Activated T-helper 1 cell treated with anti-CD3 and anti-CD28 coated beads, Interleukin-2, amount 50 U/mL, for 16 hours (primary cell): ENCODE measurements at regions not wholly inside any gene's neighbourhood (a gene's known extent, or its start where the extent isn't known, plus 50 kb on each side); places are given as distances from the start of the nearest gene placed in this dataset.
A peak's percentile ranks its signal among the peaks of the same experiment; 100 is the strongest.
"Not testable (repeated sequence)": the region's sequence is repeated elsewhere in the genome, so short reads cannot be mapped to it uniquely, and the experiment has no call there.

ENCODE experiments used
- DNase-seq, 2 donors: peaks; one replicate each; pipeline ENCODE4 v3.0.0-alpha.2; 2020; ENCODE audit warnings: low read depth in 1 of 2, low spot score in 1 of 2

DNA sequence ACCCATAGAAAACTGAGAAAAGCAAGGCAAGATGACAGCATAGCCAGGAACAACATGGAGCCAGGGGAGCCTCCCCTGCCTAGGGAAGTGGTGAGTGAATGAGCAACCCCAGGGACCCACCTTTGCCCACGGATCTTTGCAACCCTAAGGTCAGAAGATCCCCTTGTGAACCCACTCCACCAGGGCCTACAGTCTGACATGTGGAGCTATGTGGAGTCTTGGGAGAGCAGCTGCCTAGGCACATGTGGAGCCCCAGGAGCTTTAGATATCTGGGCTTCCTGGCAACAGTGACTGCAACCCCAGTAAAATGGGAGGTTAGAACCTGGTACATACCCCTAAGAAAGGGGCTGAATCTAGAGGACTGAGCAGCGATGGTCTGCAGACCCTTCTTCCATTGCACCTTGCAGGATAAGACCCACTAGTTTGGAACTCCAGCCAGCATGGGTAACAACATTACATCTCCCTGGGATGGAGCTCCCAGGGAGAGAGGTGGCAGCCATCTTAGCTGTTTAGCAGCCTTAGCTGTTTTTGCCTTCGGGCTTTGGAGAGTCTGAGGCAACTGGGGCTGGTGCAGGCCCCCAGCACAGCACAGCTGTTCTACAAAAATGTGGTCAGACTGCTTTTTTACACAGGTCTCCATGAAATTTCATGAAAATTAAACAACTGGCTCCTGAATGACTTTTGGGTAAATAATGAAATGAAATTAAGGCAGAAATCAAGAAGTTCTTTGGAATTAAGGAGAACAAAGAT, 104.7 kb upstream of the TRIM2 start:
- DNase-seq, result no peak

DNA sequence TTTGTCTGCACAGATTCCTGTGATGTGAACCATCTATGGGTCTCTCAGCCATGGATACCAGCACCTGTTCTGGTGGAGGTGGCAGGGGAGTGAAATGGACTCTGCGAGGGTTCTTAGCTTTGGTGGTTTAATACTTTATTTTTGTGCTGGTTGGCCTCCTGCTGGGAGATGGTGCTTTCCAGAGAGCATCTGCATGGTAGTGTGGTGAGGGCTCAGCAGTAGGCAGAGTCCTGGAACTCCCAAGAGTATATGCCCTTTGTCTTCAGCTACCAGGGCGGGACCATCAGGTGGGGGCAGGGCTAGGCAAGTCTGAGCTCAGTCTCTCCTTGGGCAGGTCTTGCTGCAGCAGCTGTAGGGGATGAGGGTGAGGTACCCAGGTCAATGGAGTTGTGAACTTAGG, 97.5 kb upstream of the TRIM2 start:
- DNase-seq, result not testable (repeated sequence)

DNA sequence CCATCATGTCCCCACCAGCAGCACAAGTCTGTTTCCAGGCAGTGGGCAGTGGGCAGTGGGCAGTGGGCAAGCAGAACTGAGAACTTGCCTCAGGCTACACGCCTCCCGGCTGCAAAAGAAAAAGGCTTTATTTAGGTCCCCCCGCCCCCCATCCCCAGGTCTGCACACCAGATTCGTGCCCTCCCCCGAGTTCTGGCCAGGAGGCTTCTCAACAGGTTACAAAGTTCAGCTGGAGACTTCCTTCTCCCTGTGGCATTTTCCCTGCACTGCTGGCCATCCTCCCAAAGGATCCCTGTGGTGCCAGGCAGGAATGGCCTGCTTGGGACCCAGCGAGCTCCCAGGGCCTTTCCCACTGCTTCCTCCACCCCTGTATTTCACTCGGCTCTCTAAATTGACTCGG, 97.0 kb upstream of the TRIM2 start:
- DNase-seq, result no peak

DNA sequence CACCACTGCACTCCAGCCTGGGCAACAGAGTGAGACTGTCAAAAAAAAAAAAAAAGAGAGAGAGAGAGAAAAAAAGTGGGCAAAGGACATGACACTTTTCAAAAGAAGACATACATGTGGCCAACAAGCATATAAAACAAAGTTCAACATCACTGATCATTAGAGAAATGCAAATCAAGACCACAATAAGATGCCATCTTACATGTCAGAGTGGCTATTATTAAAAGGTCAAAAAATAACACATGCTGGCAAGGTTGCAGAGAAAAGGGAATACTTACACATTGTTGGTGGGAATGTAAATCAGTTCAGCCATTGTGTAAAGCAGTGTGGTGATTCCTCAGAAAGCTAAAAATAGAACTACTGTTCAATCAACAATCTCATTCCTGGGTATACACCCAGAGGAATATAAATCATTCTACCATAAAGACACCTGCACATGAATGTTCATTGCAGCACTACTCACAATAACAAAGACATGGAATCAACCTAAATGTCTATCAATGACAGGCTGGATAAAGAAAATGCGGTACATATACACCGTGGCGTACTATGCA, 94.9 kb upstream of the TRIM2 start:
- DNase-seq, result no peak

DNA sequence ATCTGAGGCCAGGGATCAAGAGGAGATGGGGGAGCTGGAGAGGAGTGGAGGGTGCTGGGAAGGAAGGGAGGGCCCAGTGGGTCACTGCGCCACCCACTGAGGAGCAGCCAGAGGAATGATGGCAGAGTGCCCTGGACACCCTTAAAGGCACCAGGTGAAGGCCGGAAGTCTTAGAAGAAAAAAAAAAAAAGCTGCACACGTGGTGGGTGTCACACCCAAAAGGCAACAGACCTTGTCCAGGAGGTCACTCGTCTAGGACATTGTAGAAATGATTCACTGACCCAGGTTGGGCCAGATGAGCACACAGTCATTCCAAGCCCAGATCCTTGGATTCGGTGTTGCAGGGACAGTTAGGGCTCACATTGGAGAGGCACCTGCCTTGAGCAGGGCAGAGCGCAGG, 93.5 kb upstream of the TRIM2 start:
- DNase-seq, result no peak

DNA sequence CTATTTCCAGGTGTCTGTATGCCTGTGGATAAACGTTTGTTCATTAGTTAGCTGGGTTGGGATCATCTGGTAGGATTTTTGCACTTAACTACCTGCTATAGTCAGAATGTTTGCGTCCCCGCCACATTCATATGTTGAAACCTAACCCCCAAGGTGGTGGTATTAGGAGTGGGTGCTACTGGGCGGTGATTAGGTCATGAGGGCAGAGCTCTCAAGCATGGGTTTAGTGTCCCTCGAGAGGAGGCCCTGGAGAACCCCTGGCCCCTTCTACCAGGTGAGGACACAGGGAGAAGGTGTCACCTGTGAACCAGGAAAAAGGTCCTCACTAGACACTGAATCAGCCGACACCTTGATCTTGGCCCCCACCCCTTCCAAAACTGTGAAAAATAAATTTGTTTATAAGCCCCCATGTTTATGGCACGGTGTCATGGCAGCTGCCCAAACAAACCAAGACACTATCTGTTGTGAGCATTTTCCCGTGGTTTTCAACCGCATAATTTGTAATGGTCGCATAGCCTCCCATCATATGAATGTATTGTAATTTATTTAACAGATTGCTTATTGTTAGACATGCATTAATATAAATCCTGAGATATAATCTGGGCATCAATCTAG, 92.7 kb upstream of the TRIM2 start:
- DNase-seq, result no peak

DNA sequence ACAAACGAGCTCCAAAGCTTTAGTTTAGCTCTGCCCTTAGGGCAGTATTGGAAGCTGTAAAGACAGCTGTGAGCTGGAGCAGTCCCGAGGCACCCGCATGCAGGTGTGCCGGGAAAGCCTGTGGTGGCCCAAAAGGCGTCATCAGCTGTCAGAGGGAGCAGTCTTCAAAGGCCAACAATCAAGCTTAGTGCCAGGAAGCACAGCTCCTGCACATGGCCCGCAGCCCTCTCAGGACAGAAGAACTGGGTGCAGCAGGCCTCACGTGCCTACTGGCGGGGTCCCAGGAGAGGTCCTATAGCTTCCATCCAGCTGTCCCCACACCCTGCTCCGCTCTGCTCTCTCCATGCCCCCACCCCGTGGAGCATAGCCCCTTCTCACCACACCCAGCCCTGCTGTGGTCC, 92.2 kb upstream of the TRIM2 start:
- no peak for DNase-seq

DNA sequence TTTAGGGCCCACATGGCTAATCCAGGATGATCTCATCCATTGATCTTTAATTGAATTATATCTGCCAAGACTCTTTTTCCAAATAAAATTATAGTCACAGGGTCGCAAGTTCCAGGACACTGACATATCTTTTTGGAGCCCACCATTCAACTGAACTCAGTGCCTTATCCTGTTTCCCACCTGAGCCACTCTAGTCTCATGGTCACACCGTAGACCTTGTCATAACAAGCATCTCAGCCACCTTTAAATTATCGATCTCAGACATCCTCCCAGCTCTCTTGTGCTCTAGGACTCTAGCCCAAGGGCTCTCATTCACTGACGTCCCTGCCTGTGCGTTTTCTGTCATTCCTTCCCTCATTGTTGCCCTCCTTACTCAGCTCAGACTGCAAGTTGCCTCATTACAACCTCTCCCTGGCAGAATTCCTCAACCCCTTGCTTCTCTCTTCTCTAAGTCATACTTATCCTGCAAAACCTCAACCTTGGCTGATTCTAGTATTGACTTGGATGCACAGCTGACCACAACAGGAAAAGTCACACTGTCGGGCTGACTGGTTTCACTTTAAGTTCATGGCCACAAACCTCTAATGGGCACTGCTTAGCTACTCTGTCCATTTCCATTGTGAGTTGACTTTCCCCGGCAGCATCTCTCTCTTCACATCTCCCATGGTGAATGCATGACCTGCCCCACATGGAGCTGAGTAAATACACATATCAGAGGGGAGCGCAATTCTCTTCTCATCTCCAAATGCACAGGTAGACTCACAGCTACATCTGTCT, 91.0 kb upstream of the TRIM2 start:
- DNase-seq, result no peak

DNA sequence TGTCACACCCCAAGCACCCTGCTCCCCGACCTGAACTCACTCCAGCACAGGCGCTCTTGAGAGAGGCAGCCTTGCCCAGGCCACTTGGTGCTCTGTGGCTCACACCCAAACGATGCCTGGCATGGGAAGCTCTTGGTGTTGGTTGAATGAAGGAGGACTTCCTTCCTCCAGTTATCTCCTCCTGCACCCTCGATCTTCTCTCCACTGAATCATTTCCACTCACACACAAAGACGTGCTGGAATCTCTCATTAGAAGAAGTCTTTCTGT, 90.5 kb upstream of the TRIM2 start:
- DNase-seq, result no peak

DNA sequence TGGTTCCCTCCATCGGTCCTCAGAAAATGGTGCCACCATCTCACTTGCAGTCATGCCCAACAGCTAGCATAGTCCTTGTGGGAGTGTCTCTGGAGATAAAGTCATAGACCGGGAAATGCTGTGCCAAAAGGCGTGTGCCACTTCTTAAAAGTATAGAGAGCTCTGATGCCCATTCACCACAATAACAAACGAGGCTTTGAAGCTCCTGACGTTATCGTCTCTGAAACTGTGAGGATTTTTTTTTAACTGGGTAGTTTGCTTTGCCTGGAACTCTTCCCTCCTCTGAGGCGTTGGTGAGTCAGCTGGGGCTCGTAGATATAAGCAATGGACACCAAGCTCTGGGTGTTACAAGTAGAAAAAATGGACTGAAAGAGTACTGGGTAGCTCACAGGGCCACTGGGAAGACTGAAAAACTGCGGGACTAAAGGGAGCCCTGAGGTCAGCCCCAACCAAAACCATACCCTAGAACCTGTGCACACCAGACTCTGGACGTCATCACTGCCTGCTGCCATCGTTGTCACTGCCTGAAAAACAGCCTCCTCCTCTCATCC, 89.4 kb upstream of the TRIM2 start:
- no peak for DNase-seq

DNA sequence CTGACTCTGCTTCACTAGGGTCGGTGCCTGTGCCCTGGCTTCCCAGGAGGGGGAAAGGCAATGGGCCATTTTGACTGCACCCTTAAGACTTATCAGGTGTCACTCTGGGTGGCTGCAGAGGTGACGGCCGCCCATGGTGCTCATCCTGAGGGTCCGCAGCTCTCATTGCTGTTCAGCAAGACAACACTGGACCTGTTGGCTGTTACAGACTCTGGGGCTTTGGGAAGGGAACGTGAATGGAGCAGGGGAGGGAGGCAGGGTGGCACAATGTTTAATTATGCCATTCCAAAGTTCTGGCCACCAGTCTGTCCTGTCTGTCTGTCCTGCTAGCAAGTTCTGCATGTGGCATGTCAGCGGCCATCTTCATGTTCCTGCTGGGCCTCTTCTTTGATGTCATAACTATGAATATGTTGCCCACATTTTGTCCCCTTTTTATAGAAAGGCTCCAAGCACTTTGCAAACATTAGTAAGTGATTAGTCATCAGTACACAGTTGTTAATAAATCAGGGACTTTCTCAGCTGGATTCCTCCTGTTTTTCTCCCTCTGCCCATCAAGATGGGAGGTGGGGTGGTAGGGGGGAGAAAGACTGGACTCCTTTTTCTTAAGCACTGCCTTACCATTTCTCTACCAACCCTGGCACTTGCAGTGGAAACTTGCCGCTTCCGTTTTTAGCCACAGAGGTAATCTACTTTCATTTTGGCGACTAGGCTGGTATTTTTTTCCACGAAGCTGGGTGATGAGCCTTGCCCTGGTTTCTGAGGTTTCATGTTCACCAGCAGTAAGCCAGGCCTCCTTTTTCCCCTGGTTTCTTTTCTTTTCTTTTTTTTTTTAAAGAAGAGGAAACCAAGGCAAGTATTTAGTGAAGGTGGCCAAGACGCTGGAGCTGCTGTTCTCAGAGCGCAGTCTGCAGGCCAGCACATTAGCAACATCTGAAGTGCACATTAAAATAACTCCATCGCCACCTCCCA, 88.6 kb upstream of the TRIM2 start:
- peak; percentile 25 to 57 for DNase-seq

DNA sequence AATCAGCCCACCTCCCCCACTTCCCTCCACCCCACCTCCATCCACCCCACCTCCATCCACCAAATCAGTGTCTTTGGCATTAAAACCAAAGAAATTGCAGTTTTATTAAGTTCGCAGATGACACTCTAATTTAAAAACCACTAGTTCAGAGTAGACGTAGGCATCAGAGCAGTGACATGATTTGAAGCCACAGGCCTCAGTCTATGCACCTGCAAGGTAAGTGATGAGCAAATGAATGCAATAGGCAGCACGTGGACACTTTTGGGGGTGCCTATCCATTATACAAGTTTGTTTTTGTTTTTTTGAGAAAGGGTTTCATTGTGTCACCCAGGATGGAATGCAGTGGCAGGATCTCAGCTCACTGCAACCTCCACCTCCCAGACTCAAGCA, 88.0 kb upstream of the TRIM2 start:
- DNase-seq, result no peak

DNA sequence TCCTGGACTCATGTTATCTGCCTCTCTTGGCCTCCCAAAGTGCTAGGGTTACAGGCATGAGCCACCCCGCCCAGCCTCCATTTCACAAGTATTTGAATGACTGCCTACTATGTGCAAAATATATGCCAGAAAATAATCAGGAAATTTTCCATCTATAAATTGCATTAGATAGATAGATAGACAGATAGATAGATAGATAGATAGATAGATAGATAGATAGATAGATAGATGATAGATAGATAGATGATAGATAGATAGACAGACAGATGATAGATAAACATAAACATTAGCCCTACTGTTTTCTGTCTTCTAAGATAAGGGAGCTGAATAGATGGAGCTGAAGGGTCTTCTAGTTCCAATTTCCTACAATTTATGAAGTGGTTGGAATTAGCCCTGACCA, 87.4 kb upstream of the TRIM2 start:
- DNase-seq, result no peak

DNA sequence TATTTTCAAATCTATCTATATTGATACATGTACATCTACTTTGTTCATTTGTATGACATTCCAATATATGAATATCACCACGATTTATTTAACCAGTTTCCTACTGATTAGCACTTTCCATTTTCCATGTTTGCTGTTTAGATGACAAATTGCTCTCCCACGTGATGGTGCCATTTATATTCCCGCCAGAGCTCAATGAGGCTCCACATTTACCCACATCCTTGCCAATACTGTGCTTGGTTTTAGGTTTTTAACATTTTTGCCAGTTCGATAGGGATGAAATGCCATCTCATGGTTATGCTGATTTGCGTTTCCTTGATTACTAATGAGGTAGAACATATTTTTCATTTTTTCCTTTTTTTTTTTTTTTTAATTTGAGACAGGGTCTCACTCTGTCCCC, 86.7 kb upstream of the TRIM2 start:
- DNase-seq, result no peak

DNA sequence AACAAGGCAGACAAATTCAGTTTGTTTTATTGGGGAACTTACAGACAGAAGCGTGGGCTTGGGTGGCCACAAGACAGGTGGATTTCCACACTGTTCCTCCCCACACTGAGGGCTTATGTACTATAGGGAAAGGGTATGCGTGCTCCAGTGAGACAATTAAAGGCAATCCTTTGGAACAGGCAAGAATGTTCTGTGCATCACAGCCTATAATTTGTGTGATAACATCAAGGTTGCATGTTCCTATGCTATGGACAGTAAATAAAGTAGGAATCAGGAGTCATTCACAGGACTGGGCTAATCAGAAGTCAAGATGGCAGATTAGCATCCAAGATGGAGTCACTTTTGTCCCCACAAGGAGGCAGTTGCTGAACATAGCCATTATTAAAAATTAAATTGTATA, 84.6 kb upstream of the TRIM2 start:
- no peak for DNase-seq

DNA sequence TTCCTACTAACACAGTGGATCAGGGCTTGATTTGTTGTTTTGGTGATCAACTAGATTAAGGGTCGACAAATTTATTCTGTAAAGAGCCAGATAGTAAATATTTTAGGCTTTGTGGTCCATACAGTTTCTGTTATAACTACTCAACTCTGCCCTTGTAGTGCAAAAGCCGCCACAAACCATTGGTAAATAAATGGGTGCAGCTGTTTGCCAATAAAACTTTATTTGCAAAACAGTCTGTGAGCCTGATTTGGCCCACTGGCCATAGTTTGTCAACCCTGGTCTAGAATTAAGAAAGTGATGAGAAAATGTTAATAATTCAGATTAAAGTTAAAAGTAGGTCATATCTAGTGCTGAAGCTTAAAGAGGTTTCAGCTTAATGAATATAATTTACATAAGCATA, 84.0 kb upstream of the TRIM2 start:
- DNase-seq, result no peak

DNA sequence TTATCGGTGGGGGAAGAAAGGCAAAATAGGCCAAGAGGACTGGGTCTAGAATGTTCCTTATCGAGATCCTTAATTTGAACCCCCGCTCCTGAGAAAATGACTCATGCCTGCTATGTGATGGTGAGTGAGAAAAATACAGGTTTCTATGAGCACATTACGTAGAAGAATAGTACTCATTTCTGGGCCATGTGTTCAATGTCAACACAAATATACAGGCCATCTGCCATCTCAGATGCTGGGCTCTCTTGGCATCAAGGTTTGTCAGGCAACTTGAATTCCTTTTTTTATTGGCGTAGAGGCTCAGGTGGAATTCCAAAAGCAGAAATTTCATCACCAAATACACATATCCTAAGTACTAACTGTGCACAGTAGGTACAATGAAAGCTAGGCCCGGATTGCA, 81.4 kb upstream of the TRIM2 start:
- DNase-seq, result no peak

DNA sequence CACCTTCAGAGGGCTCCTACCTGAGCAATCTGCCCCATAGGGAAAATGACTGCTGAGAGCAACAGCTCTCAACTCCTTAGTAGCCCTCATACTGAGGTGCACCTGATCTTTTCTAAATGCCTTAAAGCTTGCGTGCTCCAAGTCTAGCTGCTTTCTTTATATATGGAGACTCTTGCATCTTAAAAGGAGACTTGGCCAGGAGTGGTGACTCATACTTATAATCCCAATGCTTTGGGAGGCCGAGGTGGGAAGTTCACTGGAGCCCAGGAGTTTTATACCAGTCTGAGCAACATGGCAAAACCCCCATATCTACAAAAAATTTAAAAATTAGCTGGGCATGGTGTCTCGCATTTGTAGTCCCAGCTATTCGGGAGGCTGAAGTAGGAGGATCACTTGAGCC, 78.1 kb upstream of the TRIM2 start:
- no peak for DNase-seq

DNA sequence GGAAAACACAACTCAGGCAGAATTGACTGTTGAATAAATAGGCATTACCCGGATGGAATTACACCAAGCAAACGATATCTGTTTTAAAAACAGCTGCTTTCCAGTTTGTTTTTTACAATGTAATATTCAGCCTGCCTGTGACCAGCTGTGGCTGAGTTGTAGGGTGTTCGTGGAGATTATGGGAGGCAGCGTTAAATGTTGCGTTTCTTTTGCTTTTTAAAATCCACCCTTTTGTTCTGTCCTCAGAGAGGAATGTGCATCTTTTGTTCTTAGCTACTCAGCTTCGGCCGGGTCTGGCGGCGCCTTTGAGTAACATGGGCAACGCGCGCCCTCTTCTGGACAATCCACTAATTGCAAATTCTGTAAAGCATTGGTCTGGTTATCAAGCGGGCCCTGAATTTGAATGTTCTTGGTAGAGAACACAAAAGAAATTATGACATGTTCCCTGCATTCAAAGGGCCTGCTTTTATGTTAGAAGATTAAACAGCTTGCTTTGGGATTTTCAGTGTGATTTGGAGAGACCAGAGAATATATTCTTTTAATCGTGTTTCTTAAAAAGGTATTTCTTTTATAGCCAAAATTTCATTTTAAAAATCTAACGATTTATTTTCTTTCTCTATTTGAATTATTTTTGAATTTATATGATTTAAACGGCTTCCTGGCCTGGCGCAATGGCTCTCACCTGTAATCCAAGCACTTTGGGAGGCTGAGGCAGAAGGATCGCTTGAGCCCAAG, 76.3 kb upstream of the TRIM2 start:
- DNase-seq, result peak; percentile 70 to 71

DNA sequence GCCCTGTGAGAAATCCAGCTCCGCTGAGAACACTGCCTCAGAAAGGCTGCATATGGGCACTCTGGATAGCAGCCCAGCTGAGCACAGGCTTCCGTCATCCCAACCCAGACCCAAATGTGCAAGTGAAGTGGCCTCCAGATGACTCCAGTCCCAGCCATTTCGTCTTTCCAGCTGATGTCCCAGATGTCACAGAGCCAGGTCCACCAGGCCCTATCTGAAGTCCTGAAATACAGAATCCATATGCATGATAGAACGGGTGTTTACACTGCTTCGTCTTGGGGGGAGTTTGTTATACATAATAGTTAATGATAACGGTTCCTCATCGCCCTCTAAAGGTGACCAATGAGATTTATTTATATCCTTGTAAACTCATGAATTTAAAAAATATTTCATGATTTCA, 72.6 kb upstream of the TRIM2 start:
- DNase-seq, result no peak
